ENCODE measurements at regions not wholly inside any gene's neighbourhood (a gene's known extent, or its start where the extent isn't known, plus 50 kb on each side); places are given as distances from the start of the nearest gene placed in this dataset.
"Not testable (repeated sequence)": the region's sequence is repeated elsewhere in the genome, so short reads cannot be mapped to it uniquely, and the experiment has no call there.

GRCh38 chr3:130201272-130201671, 119.6 kb downstream of the ALG1L2 start:
- POLR2A ChIA-PET; CTCF ChIA-PET; H3K36me3 ChIP-seq (ENCODE audit: control insufficient read depth in 2 of 2, insufficient read depth in 1 of 2, low read length in 2 of 2); H3K4me1 ChIP-seq (ENCODE audit: control insufficient read depth, insufficient read depth, low read length); H3K4me3 ChIP-seq (ENCODE audit: low read depth, low read length); H3K9me3 ChIP-seq (ENCODE audit: control insufficient read depth, insufficient read depth, low read depth, low read length); H3K27ac ChIP-seq (ENCODE audit: extremely low read depth, low read depth, low read length): not testable (repeated sequence)

GRCh38 chr3:130203633-130204032, 122.0 kb downstream of the ALG1L2 start:
- H3K4me1 ChIP-seq (ENCODE audit: control insufficient read depth, insufficient read depth, low read length); CTCF ChIA-PET; H3K36me3 ChIP-seq (ENCODE audit: control insufficient read depth in 2 of 2, insufficient read depth in 1 of 2, low read length in 2 of 2); H3K9me3 ChIP-seq (ENCODE audit: control insufficient read depth, insufficient read depth, low read depth, low read length); H3K4me3 ChIP-seq (ENCODE audit: low read depth, low read length); POLR2A ChIA-PET; H3K27ac ChIP-seq (ENCODE audit: extremely low read depth, low read depth, low read length): not testable (repeated sequence)
- peak; percentile 85 for TF ChIP-seq ZNF707 (tag by site-specific recombination; IDR thresholded peaks at IDR 0.05)

GRCh38 chr3:130227540-130227939, 117.9 kb upstream of the COL6A5 start:
- no peak overlapping the region for H3K27ac ChIP-seq (ENCODE audit: extremely low read depth, low read depth, low read length)
- no peaks in the 10 kb centered on the region for H3K9me3 ChIP-seq (ENCODE audit: control insufficient read depth, insufficient read depth, low read depth, low read length)
- CTCF ChIA-PET: no interaction called here
- H3K4me1 ChIP-seq (ENCODE audit: control insufficient read depth, insufficient read depth, low read length): no peaks in the 10 kb centered on the region
- H3K36me3 ChIP-seq (ENCODE audit: control insufficient read depth in 2 of 2, insufficient read depth in 1 of 2, low read length in 2 of 2): no peaks in the 10 kb centered on the region
- POLR2A ChIA-PET: no interaction called here
- H3K4me3 ChIP-seq (ENCODE audit: low read depth, low read length): no peak overlapping the region
- TF ChIP-seq ZNF792 (tag by site-specific recombination; IDR thresholded peaks at IDR 0.05): no peak
- no peak for TF ChIP-seq MZF1 (tag by site-specific recombination; IDR thresholded peaks at IDR 0.05; ENCODE audit: borderline replicate concordance)
- no peak for TF ChIP-seq ZFP69B (tag by site-specific recombination; IDR thresholded peaks at IDR 0.05)
- TF ChIP-seq ELK4 (IDR thresholded peaks at IDR 0.05; ENCODE audit: borderline replicate concordance, low read depth, low read length): no peak

GRCh38 chr3:130242850-130243569, 102.5 kb upstream of the COL6A5 start:
- no peaks in the 10 kb centered on the region for H3K9me3 ChIP-seq (ENCODE audit: control insufficient read depth, insufficient read depth, low read depth, low read length)
- no peak overlapping the region for H3K27ac ChIP-seq (ENCODE audit: extremely low read depth, low read depth, low read length)
- no peaks in the 10 kb centered on the region for H3K4me1 ChIP-seq (ENCODE audit: control insufficient read depth, insufficient read depth, low read length)
- CTCF ChIA-PET: interaction anchor here (0.6 to 1.6 kb wide), 4 partner anchors 16 to 98 kb away, joined by 3 read pairs; no protein-coding TSS in a partner anchor
- POLR2A ChIA-PET: no interaction called here
- TF ChIP-seq ZNF280D (tag by site-specific recombination; IDR thresholded peaks at IDR 0.05) (no peak), ZNF391 (tag by site-specific recombination; IDR thresholded peaks at IDR 0.05; ENCODE audit: borderline replicate concordance, low read depth) (no peak), CTCF (tag by site-specific recombination; IDR thresholded peaks at IDR 0.05) (0 out of 2 replicates have a peak, but pooled peaks have one; percentile 35)
- no peak overlapping the region for H3K4me3 ChIP-seq (ENCODE audit: low read depth, low read length)
- no peaks in the 10 kb centered on the region for H3K36me3 ChIP-seq (ENCODE audit: control insufficient read depth in 2 of 2, insufficient read depth in 1 of 2, low read length in 2 of 2)

Data from HEK293 (cell line).